ENCODE measurements at regions not wholly inside any gene's neighbourhood (a gene's known extent, or its start where the extent isn't known, plus 50 kb on each side); places are given as distances from the start of the nearest gene placed in this dataset.

DNA sequence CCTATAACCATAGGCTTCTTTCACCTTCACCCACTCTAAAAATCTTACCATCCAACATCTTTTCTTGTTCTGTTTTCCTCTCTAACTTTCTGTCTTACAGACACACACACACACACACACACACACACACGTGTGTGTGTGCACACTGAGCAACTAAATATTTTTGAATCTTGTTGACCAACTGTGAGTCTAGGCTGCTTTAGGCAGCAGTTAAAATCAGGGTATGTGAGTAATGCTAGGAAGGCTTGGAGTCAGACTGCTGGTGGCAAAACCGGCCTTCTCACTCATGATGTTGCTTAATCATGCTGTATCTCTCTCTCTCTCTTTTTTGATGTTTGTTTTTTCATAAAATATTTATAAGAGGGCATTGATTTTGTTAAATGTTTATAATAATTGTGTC is 103.1 kb upstream of the TBX18 start:
- Histone ChIP-seq H2AK5ac (ENCODE audit: insufficient read length, low read length) (no peak overlapping the region), H4K91ac (ENCODE audit: insufficient read length, low read depth, low read length) (no peak overlapping the region), H3K27me3 (ENCODE audit: insufficient read depth, low read length) (no peaks in the 10 kb centered on the region), H4K20me1 (ENCODE audit: control insufficient read depth, insufficient read depth, insufficient read length) (no peaks in the 10 kb centered on the region), H4K8ac (replicated peaks; ENCODE audit: insufficient read length, low read depth, low read length) (no peak overlapping the region), H3T11ph (ENCODE audit: low read length) (no peak overlapping the region), H3K79me2 (ENCODE audit: insufficient read depth, low read length) (no peaks in the 10 kb centered on the region), H2BK20ac (ENCODE audit: low read depth, low read length, poor library complexity, severe bottlenecking) (no peak overlapping the region), H2BK120ac (ENCODE audit: low read depth, low read length, poor library complexity, severe bottlenecking) (no peak overlapping the region), H3K56ac (ENCODE audit: insufficient read length, low read depth, low read length) (no peak overlapping the region), H3K4me2 (ENCODE audit: insufficient read depth, insufficient read length, low read length) (no peak overlapping the region), H3K9ac (ENCODE audit: extremely low read depth, insufficient read length, low read length) (no peak overlapping the region), H3K23me2 (ENCODE audit: insufficient read length, low read depth, low read length, poor library complexity, severe bottlenecking) (no peaks in the 10 kb centered on the region), H3K14ac (ENCODE audit: insufficient read depth, low read length) (no peak overlapping the region), H3K18ac (ENCODE audit: insufficient read length, low read depth, low read length) (no peak overlapping the region), H3K23ac (ENCODE audit: insufficient read length, low read depth, low read length) (no peak overlapping the region), H2BK12ac (ENCODE audit: insufficient read length, low read depth, low read length) (no peak overlapping the region), H2BK15ac (ENCODE audit: low read depth, low read length) (no peak overlapping the region), H2BK5ac (ENCODE audit: insufficient read length, low read length) (no peak overlapping the region), H3K4ac (ENCODE audit: low read depth, low read length) (no peak overlapping the region), H3K4me1 (ENCODE audit: insufficient read depth, low read length) (no peaks in the 10 kb centered on the region), H2AFZ (ENCODE audit: low read length) (no peak overlapping the region), H4K5ac (ENCODE audit: insufficient read length, low read depth, low read length) (no peak overlapping the region), H3K79me1 (ENCODE audit: insufficient read depth, low read depth, low read length, poor library complexity, severe bottlenecking) (no peaks in the 10 kb centered on the region), H3K9me3 (ENCODE audit: control insufficient read depth, low read depth, low read length) (no peaks in the 10 kb centered on the region), H3K27ac (ENCODE audit: insufficient read length, low read depth, low read length) (no peak overlapping the region)
- TF ChIP-seq, protein P1, sequence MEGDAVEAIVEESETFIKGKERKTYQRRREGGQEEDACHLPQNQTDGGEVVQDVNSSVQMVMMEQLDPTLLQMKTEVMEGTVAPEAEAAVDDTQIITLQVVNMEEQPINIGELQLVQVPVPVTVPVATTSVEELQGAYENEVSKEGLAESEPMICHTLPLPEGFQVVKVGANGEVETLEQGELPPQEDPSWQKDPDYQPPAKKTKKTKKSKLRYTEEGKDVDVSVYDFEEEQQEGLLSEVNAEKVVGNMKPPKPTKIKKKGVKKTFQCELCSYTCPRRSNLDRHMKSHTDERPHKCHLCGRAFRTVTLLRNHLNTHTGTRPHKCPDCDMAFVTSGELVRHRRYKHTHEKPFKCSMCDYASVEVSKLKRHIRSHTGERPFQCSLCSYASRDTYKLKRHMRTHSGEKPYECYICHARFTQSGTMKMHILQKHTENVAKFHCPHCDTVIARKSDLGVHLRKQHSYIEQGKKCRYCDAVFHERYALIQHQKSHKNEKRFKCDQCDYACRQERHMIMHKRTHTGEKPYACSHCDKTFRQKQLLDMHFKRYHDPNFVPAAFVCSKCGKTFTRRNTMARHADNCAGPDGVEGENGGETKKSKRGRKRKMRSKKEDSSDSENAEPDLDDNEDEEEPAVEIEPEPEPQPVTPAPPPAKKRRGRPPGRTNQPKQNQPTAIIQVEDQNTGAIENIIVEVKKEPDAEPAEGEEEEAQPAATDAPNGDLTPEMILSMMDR (conservative IDR thresholded peaks at IDR 0.05), result no peak
- Mint-ChIP-seq H3K27me3 (ENCODE audit: low read depth) (no peaks in the 10 kb centered on the region), H3K4me1 (no peaks in the 10 kb centered on the region), H3K4me3 (no peak overlapping the region), H3K36me3 (ENCODE audit: insufficient read depth in 1 of 3, low read depth in 3 of 3) (no peaks in the 10 kb centered on the region), H3K9me3 (no peaks in the 10 kb centered on the region), H3K27ac (no peak overlapping the region)
- DNase-seq, result no peak
- no CpG with 5 or more reads among the region's 2 CpGs for WGBS (ENCODE audit: extremely low coverage, insufficient read length, low lambda C conversion rate)

Measured in H9 (cell line).